IMR-90 (cell line): ENCODE measurements at regions not wholly inside any gene's neighbourhood (a gene's known extent, or its start where the extent isn't known, plus 50 kb on each side); places are given as distances from the start of the nearest gene placed in this dataset.

Source experiments
- ATAC-seq: fragments of 200-7000 bp; cut with Tn5 transposase; 2 replicates; pipeline ENCODE4 v1.9.1; 2020; ENCODE audit warnings: low read depth, mild to moderate bottlenecking, moderate library complexity
- BruUV-seq: library from RNA; stranded (reverse); fragments of 400-500 nt; replicated peaks from 2 replicates; lab custom pipeline; 2021; lab: Mats Ljungman, UMichigan
- CTCF ChIA-PET: fragments of 300-600 bp; formaldehyde crosslinking; extraction: SDS; loops from one replicate; lab custom pipeline; 2021; ENCODE audit warnings: antibody characterized with exemption; lab: Yijun Ruan, JAX
- POLR2A ChIA-PET: fragments of 300-600 bp; sonication (Branson Sonifier 250); formaldehyde crosslinking; loops from one replicate; lab custom pipeline; 2022; ENCODE audit warnings: antibody characterized with exemption; ENCODE audit not compliant: unreplicated experiment; lab: Charles Lee
- DNase-seq: peaks from one replicate; pipeline ENCODE4 v3.0.0; 2013
- H2AFZ ChIP-seq: replicated peaks from 2 replicates; pipeline ENCODE3; 2013; ENCODE audit warnings: low read length, mild to moderate bottlenecking; ENCODE audit not compliant: poor library complexity
- H2AK5ac ChIP-seq: 2 replicates; pipeline ENCODE4 v1.6.1; 2013; ENCODE audit warnings: low read depth, low read length, inconsistent platforms
- H2AK9ac ChIP-seq: replicated peaks from 2 replicates; pipeline ENCODE3; 2013; ENCODE audit warnings: mild to moderate bottlenecking, low read depth, low read length, moderate library complexity; ENCODE audit not compliant: poor library complexity
- H2BK120ac ChIP-seq: 2 replicates; pipeline ENCODE4 v1.6.1; 2013; ENCODE audit warnings: low read depth, low read length, inconsistent platforms
- H2BK15ac ChIP-seq: 3 replicates; pipeline ENCODE4 v1.6.1; 2013; ENCODE audit warnings: low read depth, low read length, inconsistent platforms
- H2BK20ac ChIP-seq: 2 replicates; pipeline ENCODE4 v1.6.1; 2013; ENCODE audit warnings: low read depth, mild to moderate bottlenecking, inconsistent platforms, low read length, moderate library complexity
- H2BK5ac ChIP-seq: 2 replicates; pipeline ENCODE4 v1.6.1; 2013; ENCODE audit warnings: mild to moderate bottlenecking, low read depth, low read length, inconsistent platforms; ENCODE audit not compliant: poor library complexity, severe bottlenecking
- H3K14ac ChIP-seq: replicated peaks from 2 replicates; pipeline ENCODE4 v1.6.1; 2013; ENCODE audit warnings: low read depth, low read length, inconsistent platforms
- H3K18ac ChIP-seq: 2 replicates; pipeline ENCODE4 v1.6.1; 2013; ENCODE audit warnings: low read depth, low read length, control low read depth
- H3K23ac ChIP-seq: 2 replicates; pipeline ENCODE4 v1.6.1; 2013; ENCODE audit warnings: low read depth, low read length, inconsistent platforms
- H3K27ac ChIP-seq: 2 replicates; pipeline ENCODE4 v1.5.1; 2013; ENCODE audit warnings: mild to moderate bottlenecking, control low read depth, low read length; ENCODE audit not compliant: insufficient read depth
- H3K27me3 ChIP-seq: 2 replicates; pipeline ENCODE4 v1.6.1; 2013; ENCODE audit warnings: low read length; ENCODE audit not compliant: control insufficient read depth, insufficient read depth
- H3K36me3 ChIP-seq: 2 replicates; pipeline ENCODE4 v1.6.1; 2013; ENCODE audit warnings: low read length, mixed read lengths; ENCODE audit not compliant: control insufficient read depth, insufficient read depth
- H3K4ac ChIP-seq: 2 replicates; pipeline ENCODE4 v1.6.1; 2013; ENCODE audit warnings: low read depth, low read length, inconsistent platforms
- H3K4me1 ChIP-seq: 2 replicates; pipeline ENCODE4 v1.6.1; 2013; ENCODE audit warnings: low read length, mixed read lengths; ENCODE audit not compliant: control insufficient read depth, insufficient read depth
- H3K4me2 ChIP-seq: 2 replicates; pipeline ENCODE4 v1.6.1; 2013; ENCODE audit warnings: low read depth, mild to moderate bottlenecking, control low read depth, low read length, moderate library complexity
- H3K4me3 ChIP-seq: 2 replicates; pipeline ENCODE4 v1.5.1; 2013; ENCODE audit warnings: low read depth, mild to moderate bottlenecking, control low read depth, low read length, moderate library complexity; ENCODE audit not compliant: insufficient read depth
- H3K56ac ChIP-seq: 2 replicates; pipeline ENCODE4 v1.6.1; 2013; ENCODE audit warnings: low read length, inconsistent platforms; ENCODE audit not compliant: insufficient read depth; ENCODE audit errors: extremely low read depth
- H3K79me1 ChIP-seq, 2 experiments: 2 replicates each; pipeline ENCODE4 v1.6.1; 2013; ENCODE audit warnings: low read length in 2 of 2, inconsistent platforms in 1 of 2, low read depth in 1 of 2
- H3K9ac ChIP-seq: 2 replicates; pipeline ENCODE4 v1.6.1; 2013; ENCODE audit warnings: low read depth, low read length, control low read depth
- H3K9me1 ChIP-seq: 2 replicates; pipeline ENCODE4 v1.6.1; 2013; ENCODE audit warnings: low read length, inconsistent platforms; ENCODE audit not compliant: insufficient read depth
- H3K9me3 ChIP-seq: 2 replicates; pipeline ENCODE4 v1.6.1; 2013; ENCODE audit warnings: low read length; ENCODE audit not compliant: control insufficient read depth, insufficient read depth
- H4K20me1 ChIP-seq: 2 replicates; pipeline ENCODE4 v1.6.1; 2013; ENCODE audit warnings: low read length, inconsistent platforms; ENCODE audit not compliant: insufficient read depth
- H4K5ac ChIP-seq: 2 replicates; pipeline ENCODE4 v1.6.1; 2013; ENCODE audit warnings: mild to moderate bottlenecking, low read depth, low read length, control low read depth
- H4K8ac ChIP-seq, 2 experiments: 2 replicates each; pipeline ENCODE4 v1.6.1; 2013; ENCODE audit warnings: low read depth in 2 of 2, low read length in 2 of 2, control low read depth in 1 of 2, inconsistent platforms in 1 of 2
- H4K91ac ChIP-seq: 2 replicates; pipeline ENCODE4 v1.6.1; 2013; ENCODE audit warnings: low read depth, low read length, inconsistent platforms; ENCODE audit not compliant: insufficient read depth
- CTCF ChIP-seq: conservative IDR thresholded peaks from 2 replicates; pipeline ENCODE4 v1.5.1; 2012; ENCODE audit warnings: mild to moderate bottlenecking, low read depth, low read length, improper control_type of control experiment
- MAFK ChIP-seq: IDR thresholded peaks from 2 replicates; pipeline ENCODE4 v1.6.1; 2012; ENCODE audit warnings: low read depth, low read length, improper control_type of control experiment
- NFE2L2 ChIP-seq: fragments of 150-350 bp; IDR thresholded peaks from 2 replicates; pipeline ENCODE4 v1.6.1; 2016; ENCODE audit warnings: low read depth, mild to moderate bottlenecking, low read length
- WGBS, 2 experiments: methylation state at CpG; one replicate each; pipeline versions ENCODE4 v1.1.5 to v1.1.7; 2013; ENCODE audit warnings: missing lambda C conversion rate in 2 of 2; ENCODE audit not compliant: insufficient read length in 1 of 2; ENCODE audit errors: extremely low coverage in 2 of 2; 5-methylcytosine and 5-hydroxymethylcytosine counted together
- dilution Hi-C: fragments of 300-500 bp; cut with HindIII; formaldehyde crosslinking; loops from one replicate; pipeline ENCODE4 v1.14.3; 2018; ENCODE audit warnings: low sequenced_read_pairs; ENCODE audit not compliant: unreplicated experiment
- in situ Hi-C: fragments of 300-500 bp; cut with MboI; formaldehyde crosslinking; loops from 3 replicates; pipeline ENCODE4 v1.14.3; 2019; ENCODE audit warnings: low sequenced_read_pairs, inconsistent platforms, mixed read lengths
- intact Hi-C: fragments of 100-400 bp; cut with micrococcal nuclease; formaldehyde crosslinking; loops from 2 replicates; pipeline ENCODE4 v1.10.0; 2022

GRCh38 chr15:62390791-62391640 is 225.9 kb upstream of the C2CD4B start:
- Histone ChIP-seq H2AK5ac (peak overlapping the region; percentile 77; the same call in 1 of the 2 replicates), H3K14ac (peak overlapping the region; percentile 70; the same call in 1 of the 2 replicates), H3K79me1 (peaks cover 23 to 43% of the 10 kb centered on the region in 2 experiments; a peak in 3 of 4 replicates), H3K56ac (peak overlapping the region; percentile 50), H3K9me3 (no peaks in the 10 kb centered on the region), H3K9ac (peak overlapping the region; percentile 64), H3K18ac (no peak overlapping the region), H4K5ac (no peak overlapping the region), H3K4me3 (peak overlapping the region; percentile 91), H3K4ac (peak overlapping the region; percentile 49), H3K23ac (peak overlapping the region; percentile 77), H4K20me1 (no peaks in the 10 kb centered on the region), H3K36me3 (no peaks in the 10 kb centered on the region), H4K8ac (peak overlapping the region; percentile 66 to 76; a peak in 2 of 4 replicates), H2BK5ac (peak overlapping the region; percentile 2), H4K91ac (peak overlapping the region; percentile 58; the same call in 1 of the 2 replicates), H2BK120ac (peak overlapping the region; percentile 86; the same call in 1 of the 2 replicates), H3K27me3 (no peaks in the 10 kb centered on the region), H2AFZ (peak overlapping the region; percentile 97), H3K4me2 (peak overlapping the region; percentile 96), H2AK9ac (peak overlapping the region; percentile 63), H2BK15ac (no peak overlapping the region; the same call in 1 of the 3 replicates), H3K27ac (peak overlapping the region; percentile 81), H2BK20ac (no peak overlapping the region), H3K9me1 (peaks cover 10% of the 10 kb centered on the region), H3K4me1 (peaks cover 6% of the 10 kb centered on the region)
- intact Hi-C loops (loop anchor here (1.0 to 5.0 kb wide), 9 partner anchors 61 to 656 kb away; no protein-coding TSS in a partner anchor), dilution Hi-C loops (no loop called here), in situ Hi-C loops (loop anchor here (10.0 kb wide), 1 partner anchor 354 kb away; no protein-coding TSS in a partner anchor)
- POLR2A ChIA-PET: no interaction called here
- no TSS peak for BruUV-seq
- DNase-seq (peak; percentile 36), ATAC-seq (peak; percentile 45)
- CTCF ChIA-PET: interaction anchor here (0.8 to 1.6 kb wide), 8 partner anchors 51 to 352 kb away, joined by 3 to 7 read pairs (median 4); no protein-coding TSS in a partner anchor
- no peak for TF ChIP-seq NFE2L2
- no peak for TF ChIP-seq MAFK
- 0 out of 2 replicates have a peak, but pooled peaks have one; percentile 8 for TF ChIP-seq CTCF
- 0% methylated on average over 39 of the region's 62 CpGs; no CpG with 5 or more reads in 1 of the 2 experiments for WGBS, 2 experiments
